HCT116 (cell line): ENCODE measurements at regions not wholly inside any gene's neighbourhood (a gene's known extent, or its start where the extent isn't known, plus 50 kb on each side); places are given as distances from the start of the nearest gene placed in this dataset.

ENCODE experiments used
- ATAC-seq: fragments of 200-7000 bp; cut with Tn5 transposase; 2 replicates; pipeline ENCODE4 v1.9.1; 2020; ENCODE audit warnings: mild to moderate bottlenecking, moderate library complexity
- BruUV-seq: library from RNA; stranded (reverse); fragments of 400-500 nt; replicated peaks from 2 replicates; lab custom pipeline; 2021; lab: Mats Ljungman, UMichigan
- CTCF ChIA-PET: fragments of 300-600 bp; sonication (Branson Sonifier 250); formaldehyde crosslinking; loops from one replicate; lab custom pipeline; 2021; ENCODE audit warnings: antibody characterized with exemption; lab: Charles Lee
- POLR2A ChIA-PET: fragments of 300-600, 350-600 bp; sonication (Branson Sonifier 250); formaldehyde crosslinking; loops from one replicate; lab custom pipeline; 2021; ENCODE audit warnings: antibody characterized with exemption; lab: Charles Lee
- RAD21 ChIA-PET, 2 experiments: fragments of 300-600 bp; sonication (Branson Sonifier 250); formaldehyde crosslinking; loops; one replicate each; lab custom pipeline; 2023; ENCODE audit warnings: low total read pairs in 2 of 2; ENCODE audit not compliant: uncharacterized antibody in 2 of 2, unreplicated experiment in 2 of 2, low non-redundant PET in 1 of 2; lab: Charles Lee
- DNase-seq: peaks from one replicate; pipeline ENCODE4 v3.0.0-alpha.2; 2010; ENCODE audit warnings: low read depth, low spot score
- H2AFZ ChIP-seq: fragments of 200-600 bp; shearing (Covaris generic), sonication (generic); 2 replicates; pipeline ENCODE4 v1.6.1; 2017; ENCODE audit warnings: low read depth, mixed run types, mixed read lengths, antibody characterized with exemption, low read length; ENCODE audit not compliant: poor library complexity, severe bottlenecking
- H3K27ac ChIP-seq: 2 replicates; pipeline ENCODE4 v1.5.1; 2012; ENCODE audit warnings: low read depth, low read length
- H3K27me3 ChIP-seq: fragments of 200-600 bp; sonication (generic); 2 replicates; pipeline ENCODE4 v1.6.1; 2016; ENCODE audit warnings: mixed run types, low read length, mixed read lengths; ENCODE audit not compliant: insufficient read depth
- H3K36me3 ChIP-seq, 2 experiments: fragments of 200-500 bp in 1 of 2; fragments of 200-600 bp in 1 of 2; sonication (Bioruptor generic) in 1 of 2; sonication (generic) in 1 of 2; 2 replicates each; pipeline versions ENCODE4 v1.5.1 to v1.6.1; 2014 to 2016; ENCODE audit warnings: low read length in 2 of 2, inconsistent platforms in 1 of 2, mixed read lengths in 1 of 2, mixed run types in 1 of 2; ENCODE audit not compliant: insufficient read depth in 2 of 2, control insufficient read depth in 1 of 2
- H3K4me1 ChIP-seq, 2 experiments: fragments of 200-600 bp in 1 of 2; sonication (generic) in 1 of 2; 2 replicates each; pipeline versions ENCODE4 v1.5.1 to v1.6.1; 2012 to 2017; ENCODE audit warnings: low read length in 2 of 2, inconsistent platforms in 1 of 2, mild to moderate bottlenecking in 1 of 2, mixed read lengths in 1 of 2, mixed run types in 1 of 2, moderate library complexity in 1 of 2; ENCODE audit not compliant: insufficient read depth in 2 of 2, control insufficient read depth in 1 of 2
- H3K4me2 ChIP-seq: fragments of 200-600 bp; sonication (generic); 2 replicates; pipeline ENCODE4 v1.6.1; 2017; ENCODE audit warnings: mixed run types, low read length, mixed read lengths
- H3K4me3 ChIP-seq, 2 experiments: fragments of 200-600 bp in 1 of 2; sonication (generic) in 1 of 2; replicated peaks in 1 of 2; 2 replicates each; pipeline ENCODE4 v1.5.1; 2011 to 2016; ENCODE audit warnings: low read length in 2 of 2, control low read depth in 1 of 2, low read depth in 1 of 2, mild to moderate bottlenecking in 1 of 2, mixed read lengths in 1 of 2, mixed run types in 1 of 2
- H3K79me2 ChIP-seq: fragments of 200-600 bp; sonication (generic); 2 replicates; pipeline ENCODE4 v1.6.1; 2017; ENCODE audit warnings: mild to moderate bottlenecking, mixed run types, low read length, moderate library complexity, mixed read lengths; ENCODE audit not compliant: insufficient read depth
- H3K9ac ChIP-seq: fragments of 200-600 bp; sonication (generic); 2 replicates; pipeline ENCODE4 v1.6.1; 2016; ENCODE audit warnings: low read length, mixed read lengths
- H3K9me2 ChIP-seq: fragments of 200-600 bp; sonication (generic), shearing (Covaris generic); 2 replicates; pipeline ENCODE4 v1.6.1; 2017; ENCODE audit warnings: mixed run types, mild to moderate bottlenecking, moderate library complexity; ENCODE audit not compliant: insufficient read depth
- H3K9me3 ChIP-seq, 2 experiments: fragments of 200-500 bp in 1 of 2; fragments of 200-600 bp in 1 of 2; sonication (Bioruptor generic) in 1 of 2; sonication (generic) in 1 of 2; 2 replicates each; pipeline ENCODE4 v1.6.1; 2014 to 2017; ENCODE audit warnings: low read length in 2 of 2, mixed read lengths in 2 of 2, inconsistent platforms in 1 of 2, low read depth in 1 of 2, mild to moderate bottlenecking in 1 of 2, mixed run types in 1 of 2, moderate library complexity in 1 of 2; ENCODE audit not compliant: control insufficient read depth in 1 of 2, insufficient read depth in 1 of 2
- H4K20me1 ChIP-seq: fragments of 200-600 bp; sonication (generic), shearing (Covaris generic); 2 replicates; pipeline ENCODE4 v1.6.1; 2017; ENCODE audit warnings: mixed run types, mild to moderate bottlenecking, moderate library complexity; ENCODE audit not compliant: insufficient read depth
- ATF3 ChIP-seq: IDR thresholded peaks from 2 replicates; pipeline ENCODE4 v1.6.1; 2012
- CBX3 ChIP-seq: IDR thresholded peaks from 2 replicates; pipeline ENCODE4 v1.6.1; 2012; ENCODE audit warnings: low read depth
- EZH2 ChIP-seq: fragments of 200-600 bp; sonication (generic); IDR thresholded peaks from 2 replicates; pipeline ENCODE4 v1.6.1; 2017; ENCODE audit warnings: antibody characterized with exemption, mixed run types
- EZH2phosphoT487 ChIP-seq: fragments of 200-600 bp; IDR thresholded peaks from 2 replicates; pipeline ENCODE4 v1.6.1; 2018; ENCODE audit warnings: antibody characterized with exemption, borderline replicate concordance
- POLR2A ChIP-seq: IDR thresholded peaks from 2 replicates; pipeline ENCODE4 v1.7.0; 2011; ENCODE audit warnings: borderline replicate concordance; ENCODE audit not compliant: insufficient read depth, insufficient read length; ENCODE audit errors: extremely low read depth
- RAD21 ChIP-seq: IDR thresholded peaks from 2 replicates; pipeline ENCODE4 v1.6.1; 2012; ENCODE audit warnings: low read depth, mild to moderate bottlenecking
- SIN3A ChIP-seq: IDR thresholded peaks from 2 replicates; pipeline ENCODE4 v1.6.1; 2012; ENCODE audit warnings: low read depth
- TCF7L2 ChIP-seq: IDR thresholded peaks from 2 replicates; pipeline ENCODE4 v1.7.0; 2011; ENCODE audit warnings: borderline replicate concordance, inconsistent platforms; ENCODE audit not compliant: insufficient read depth, insufficient read length; ENCODE audit errors: extremely low read depth
- YY1 ChIP-seq: IDR thresholded peaks from 2 replicates; pipeline ENCODE4 v1.6.1; 2011; ENCODE audit warnings: low read length, low read depth, moderate library complexity, mild to moderate bottlenecking; ENCODE audit not compliant: insufficient replicate concordance; ENCODE audit errors: extremely low read depth
- intact Hi-C: fragments of 100-400 bp; cut with micrococcal nuclease; formaldehyde crosslinking; loops from 2 replicates; pipeline ENCODE4 v1.10.0; 2022

- Histone ChIP-seq H3K4me2 (no peak overlapping the region), H3K36me3 (no peaks in the 10 kb centered on the region), H3K9me2 (no peaks in the 10 kb centered on the region), H3K27ac (no peak overlapping the region), H3K4me1 (no peaks in the 10 kb centered on the region), H3K9me3 (peaks cover 4 to 10% of the 10 kb centered on the region in 2 experiments; a peak in 2 of 4 replicates), H3K9ac (no peak overlapping the region), H2AFZ (no peak overlapping the region), H3K27me3 (no peaks in the 10 kb centered on the region), H3K79me2 (no peaks in the 10 kb centered on the region), H4K20me1 (no peaks in the 10 kb centered on the region), H3K4me3 (no peak overlapping the region)
- DNase-seq = no peak
- CTCF ChIA-PET = no interaction called here
- no TSS peak for BruUV-seq
- POLR2A ChIA-PET = no interaction called here
- RAD21 ChIA-PET = no interaction called here
- ATAC-seq = no peak
- intact Hi-C loops = no loop called here
- no peak for TF ChIP-seq ATF3
- no peak for TF ChIP-seq EZH2
- TF ChIP-seq RAD21 = no peak
- no peak for TF ChIP-seq POLR2A
- no peak for TF ChIP-seq YY1
- TF ChIP-seq CBX3 = no peak
- TF ChIP-seq SIN3A = no peak
These were observed 85.7 kb upstream of the GPC6 start for GRCh38 chr13:93140912-93141311.

GRCh38 chr13:93144031-93144430, 82.6 kb upstream of the GPC6 start:
- BruUV-seq = no TSS peak
- no peaks in the 10 kb centered on the region for H3K4me1 ChIP-seq
- no peaks in the 10 kb centered on the region for H4K20me1 ChIP-seq
- CTCF ChIA-PET = no interaction called here
- intact Hi-C loops = no loop called here
- no peak overlapping the region for H3K27ac ChIP-seq
- TF ChIP-seq EZH2phosphoT487 = no peak
- no peak for TF ChIP-seq TCF7L2
- POLR2A ChIA-PET = no interaction called here
- no peak overlapping the region for H3K4me3 ChIP-seq
- H2AFZ ChIP-seq = no peak overlapping the region
- RAD21 ChIA-PET = no interaction called here
- H3K4me2 ChIP-seq = no peak overlapping the region
- no peaks in the 10 kb centered on the region for H3K27me3 ChIP-seq
- DNase-seq (no peak), ATAC-seq (no peak)
- H3K9me2 ChIP-seq = no peaks in the 10 kb centered on the region
- no peaks in the 10 kb centered on the region for H3K36me3 ChIP-seq
- H3K9ac ChIP-seq = no peak overlapping the region
- H3K9me3 ChIP-seq = peaks cover 11% of the 10 kb centered on the region in 2 experiments; a peak in 2 of 4 replicates
- H3K79me2 ChIP-seq = no peaks in the 10 kb centered on the region
